HepG2 (cell line): ENCODE measurements at regions not wholly inside any gene's neighbourhood (a gene's known extent, or its start where the extent isn't known, plus 50 kb on each side); places are given as distances from the start of the nearest gene placed in this dataset.

Experiments
- ATAC-seq: fragments of 200-7000 bp; cut with Tn5 transposase; 3 replicates; pipeline ENCODE4 v1.9.1; 2020; ENCODE audit warnings: mild to moderate bottlenecking, moderate library complexity
- BruUV-seq: library from RNA; stranded (reverse); fragments of 400-500 nt; replicated peaks from 2 replicates; lab custom pipeline; 2021; lab: Mats Ljungman, UMichigan
- CTCF ChIA-PET: fragments of 300-600 bp; formaldehyde crosslinking; extraction: SDS; loops from one replicate; lab custom pipeline; 2021; ENCODE audit warnings: low total read pairs, inconsistent platforms, low intra/inter-chr PET ratio; lab: Yijun Ruan, JAX
- POLR2A ChIA-PET: fragments of 350-600 bp; sonication (Branson Sonifier 250); formaldehyde crosslinking; loops from one replicate; lab custom pipeline; 2020; ENCODE audit warnings: antibody characterized with exemption, inconsistent platforms; lab: Yijun Ruan, JAX
- DNase-seq: peaks from one replicate; pipeline ENCODE4 v3.0.0-alpha.2; 2015; ENCODE audit warnings: low spot score
- FAIRE-seq: peaks from 3 replicates; lab custom pipeline; 2011; peaks lifted over from hg19 to GRCh38; lab: Jason Lieb, UNC
- H2AFZ ChIP-seq: one replicate; pipeline ENCODE4 v1.6.1; 2011; ENCODE audit warnings: low read length, inconsistent platforms
- H3K27ac ChIP-seq: fragments of 300-600 bp; 3 replicates; pipeline ENCODE4 v1.8.0; 2011; ENCODE audit warnings: mixed run types, mild to moderate bottlenecking, mixed read lengths, low read length, inconsistent platforms; ENCODE audit not compliant: insufficient read depth; ENCODE audit errors: extremely low read length
- H3K27me3 ChIP-seq, 2 experiments: fragments of 200-600 bp in 1 of 2; 2 replicates in 1 of 2; 3 replicates in 1 of 2; pipeline versions ENCODE4 v1.6.0 to v1.8.0; 2011; ENCODE audit warnings: low read length in 2 of 2, mild to moderate bottlenecking in 2 of 2, moderate library complexity in 2 of 2, inconsistent platforms in 1 of 2; ENCODE audit not compliant: insufficient read depth in 2 of 2, control insufficient read depth in 1 of 2
- H3K36me3 ChIP-seq, 2 experiments: fragments of 200-600 bp in 1 of 2; replicated peaks in 1 of 2; 2 replicates in 1 of 2; 3 replicates in 1 of 2; pipeline versions ENCODE4 v1.5.1 to v1.8.0; 2011; ENCODE audit warnings: low read length in 2 of 2, inconsistent platforms in 1 of 2; ENCODE audit not compliant: insufficient read depth in 2 of 2, control insufficient read depth in 1 of 2
- H3K4me1 ChIP-seq: 2 replicates; pipeline ENCODE4 v1.5.1; 2012; ENCODE audit warnings: low read length, inconsistent platforms; ENCODE audit not compliant: insufficient read depth
- H3K4me2 ChIP-seq: 2 replicates; pipeline ENCODE4 v1.6.0; 2011; ENCODE audit warnings: low read depth, low read length, inconsistent platforms
- H3K4me3 ChIP-seq, 3 experiments: fragments of 200-600 bp in 1 of 3; sonication (generic), shearing (Covaris generic) in 1 of 3; replicated peaks in 1 of 3; 2 replicates each; pipeline ENCODE4 v1.5.1; 2011 to 2016; ENCODE audit warnings: low read length in 3 of 3, inconsistent platforms in 2 of 3, low read depth in 2 of 3, mild to moderate bottlenecking in 2 of 3, control low read depth in 1 of 3, mixed read lengths in 1 of 3; ENCODE audit not compliant: insufficient read depth in 1 of 3
- H3K79me2 ChIP-seq: one replicate; pipeline ENCODE4 v1.6.1; 2011; ENCODE audit warnings: low read length, inconsistent platforms; ENCODE audit not compliant: insufficient read depth
- H3K9ac ChIP-seq: 2 replicates; pipeline ENCODE4 v1.6.0; 2011; ENCODE audit warnings: mild to moderate bottlenecking, low read depth, low read length, inconsistent platforms; ENCODE audit not compliant: insufficient read depth
- H3K9me3 ChIP-seq: 2 replicates; pipeline ENCODE4 v1.5.1; 2012; ENCODE audit warnings: mild to moderate bottlenecking, low read length
- H4K20me1 ChIP-seq: 2 replicates; pipeline ENCODE4 v1.6.0; 2011; ENCODE audit warnings: inconsistent platforms, mild to moderate bottlenecking, low read length, moderate library complexity; ENCODE audit not compliant: insufficient read depth
- HDAC2 ChIP-seq: sonication (generic); formaldehyde crosslinking; IDR thresholded peaks from 2 replicates; pipeline ENCODE4 v1.4.0; 2020; ENCODE audit warnings: missing genetic modification reagents
- HDAC6 ChIP-seq: fragments of 200-600 bp; sonication (generic); IDR thresholded peaks from 2 replicates; pipeline ENCODE4 v1.7.0; 2017; ENCODE audit warnings: mild to moderate bottlenecking, antibody characterized with exemption, low read length, low read depth
- KDM5A ChIP-seq: fragments of 200-600 bp; sonication (generic); IDR thresholded peaks from 2 replicates; pipeline ENCODE4 v1.7.0; 2018; ENCODE audit warnings: antibody characterized with exemption, mild to moderate bottlenecking, low read length, borderline replicate concordance
- MED1 ChIP-seq: sonication (generic); formaldehyde crosslinking; IDR thresholded peaks from 2 replicates; pipeline ENCODE4 v1.4.0; 2020; ENCODE audit warnings: missing genetic modification reagents
- POGZ ChIP-seq: sonication (generic); formaldehyde crosslinking; IDR thresholded peaks from 2 replicates; pipeline ENCODE4 v1.4.0; 2020; ENCODE audit warnings: mild to moderate bottlenecking, missing genetic modification reagents
- RNF2 ChIP-seq: fragments of 450-650 bp; conservative IDR thresholded peaks from 2 replicates; pipeline ENCODE4 v1.6.1; 2016; ENCODE audit warnings: low read depth
- ZNF543 ChIP-seq: sonication (generic); formaldehyde crosslinking; IDR thresholded peaks from 2 replicates; pipeline ENCODE4 v1.4.0; 2020; ENCODE audit warnings: mild to moderate bottlenecking, missing genetic modification reagents
- ZNF569 ChIP-seq: sonication (generic); formaldehyde crosslinking; IDR thresholded peaks from 2 replicates; pipeline ENCODE4 v1.5.0; 2020; ENCODE audit warnings: mild to moderate bottlenecking, missing genetic modification reagents, moderate library complexity, borderline replicate concordance
- ZNF678 ChIP-seq: sonication (generic); formaldehyde crosslinking; IDR thresholded peaks from 2 replicates; pipeline ENCODE4 v1.4.0; 2020; ENCODE audit warnings: mild to moderate bottlenecking, missing genetic modification reagents
- ZNF747 ChIP-seq: sonication (generic); formaldehyde crosslinking; IDR thresholded peaks from 2 replicates; pipeline ENCODE4 v1.8.1; 2023; ENCODE audit warnings: missing genetic modification reagents, mild to moderate bottlenecking, borderline replicate concordance
- ZNF841 ChIP-seq: sonication (generic); formaldehyde crosslinking; IDR thresholded peaks from 2 replicates; pipeline ENCODE4 v1.8.1; 2023; ENCODE audit warnings: missing genetic modification reagents, borderline replicate concordance
- in situ Hi-C: cut with HindIII; loops from 2 replicates; pipeline ENCODE4 v1.10.0; 2017; ENCODE audit warnings: low pct_unique_long_range_greater_than_20kb; ENCODE audit not compliant: extremely low pct_ligation_motif_present
- intact Hi-C: fragments of 100-400 bp; cut with micrococcal nuclease; formaldehyde crosslinking; loops from one replicate; pipeline ENCODE4 v1.10.0; 2022; ENCODE audit not compliant: unreplicated experiment
- TF ChIP-seq, protein P1 (sequence below): sonication (generic); formaldehyde crosslinking; IDR thresholded peaks from 2 replicates; pipeline ENCODE4 v1.8.0; 2022; ENCODE audit warnings: mild to moderate bottlenecking, missing genetic modification reagents
- TF ChIP-seq, protein P2 (sequence below): IDR thresholded peaks from 2 replicates; pipeline ENCODE4 v1.6.1; 2016
- TF ChIP-seq, protein P3 (sequence below): sonication (generic); formaldehyde crosslinking; IDR thresholded peaks from 2 replicates; pipeline ENCODE4 v1.8.1; 2023; ENCODE audit warnings: mild to moderate bottlenecking, inconsistent platforms, moderate library complexity, missing genetic modification reagents, borderline replicate concordance
- TF ChIP-seq, protein P4 (sequence below): sonication (generic); formaldehyde crosslinking; IDR thresholded peaks from 2 replicates; pipeline ENCODE4 v1.4.0; 2020; ENCODE audit warnings: missing genetic modification reagents

DNA sequence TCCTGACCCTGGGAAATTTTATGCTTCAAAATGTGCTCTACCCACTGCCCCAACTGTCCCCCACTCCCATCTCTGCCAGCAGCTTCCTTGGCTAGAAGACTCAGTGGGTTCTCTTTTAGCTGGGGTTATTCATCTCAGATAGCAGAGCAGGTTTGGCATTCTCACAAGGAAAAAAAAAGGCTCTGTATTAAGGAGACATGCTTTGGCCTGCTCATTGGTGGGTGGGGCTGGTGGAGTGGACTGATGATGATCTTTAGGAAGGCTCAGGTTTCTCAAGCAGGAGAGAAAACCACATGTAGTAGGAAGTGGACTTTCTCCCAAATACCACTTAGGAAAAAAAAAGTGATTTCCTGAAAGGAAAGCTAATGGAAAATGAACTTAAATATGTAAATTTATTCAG, 279.2 kb upstream of the ZNF462 start:
- in situ Hi-C loops (no loop called here), intact Hi-C loops (no loop called here)
- Histone ChIP-seq H3K36me3 (no peaks in the 10 kb centered on the region), H2AFZ (no peak overlapping the region), H3K79me2 (no peaks in the 10 kb centered on the region), H3K4me2 (no peak overlapping the region), H3K9me3 (no peaks in the 10 kb centered on the region), H3K4me3 (no peak overlapping the region), H3K9ac (no peak overlapping the region), H3K27me3 (no peaks in the 10 kb centered on the region), H3K27ac (no peak overlapping the region), H3K4me1 (no peaks in the 10 kb centered on the region), H4K20me1 (no peaks in the 10 kb centered on the region)
- ChIA-PET CTCF (no interaction called here), POLR2A (no interaction called here)
- FAIRE-seq (no peak), DNase-seq (no peak), ATAC-seq (no peak)
- BruUV-seq: no TSS peak
- TF ChIP-seq POGZ (CRISPR knock-in tag) (no peak), ZNF678 (CRISPR knock-in tag) (no peak), HDAC6 (no peak), ZNF543 (CRISPR knock-in tag) (no peak), KDM5A (no peak), ZNF569 (no peak), ZNF747 (CRISPR knock-in tag) (no peak), MED1 (CRISPR knock-in tag) (no peak), ZNF841 (CRISPR knock-in tag) (no peak), RNF2 (no peak), HDAC2 (CRISPR knock-in tag) (no peak)
- TF ChIP-seq, protein P1, sequence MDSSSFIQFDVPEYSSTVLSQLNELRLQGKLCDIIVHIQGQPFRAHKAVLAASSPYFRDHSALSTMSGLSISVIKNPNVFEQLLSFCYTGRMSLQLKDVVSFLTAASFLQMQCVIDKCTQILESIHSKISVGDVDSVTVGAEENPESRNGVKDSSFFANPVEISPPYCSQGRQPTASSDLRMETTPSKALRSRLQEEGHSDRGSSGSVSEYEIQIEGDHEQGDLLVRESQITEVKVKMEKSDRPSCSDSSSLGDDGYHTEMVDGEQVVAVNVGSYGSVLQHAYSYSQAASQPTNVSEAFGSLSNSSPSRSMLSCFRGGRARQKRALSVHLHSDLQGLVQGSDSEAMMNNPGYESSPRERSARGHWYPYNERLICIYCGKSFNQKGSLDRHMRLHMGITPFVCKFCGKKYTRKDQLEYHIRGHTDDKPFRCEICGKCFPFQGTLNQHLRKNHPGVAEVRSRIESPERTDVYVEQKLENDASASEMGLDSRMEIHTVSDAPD (CRISPR knock-in tag): no peak
- TF ChIP-seq, protein P2, sequence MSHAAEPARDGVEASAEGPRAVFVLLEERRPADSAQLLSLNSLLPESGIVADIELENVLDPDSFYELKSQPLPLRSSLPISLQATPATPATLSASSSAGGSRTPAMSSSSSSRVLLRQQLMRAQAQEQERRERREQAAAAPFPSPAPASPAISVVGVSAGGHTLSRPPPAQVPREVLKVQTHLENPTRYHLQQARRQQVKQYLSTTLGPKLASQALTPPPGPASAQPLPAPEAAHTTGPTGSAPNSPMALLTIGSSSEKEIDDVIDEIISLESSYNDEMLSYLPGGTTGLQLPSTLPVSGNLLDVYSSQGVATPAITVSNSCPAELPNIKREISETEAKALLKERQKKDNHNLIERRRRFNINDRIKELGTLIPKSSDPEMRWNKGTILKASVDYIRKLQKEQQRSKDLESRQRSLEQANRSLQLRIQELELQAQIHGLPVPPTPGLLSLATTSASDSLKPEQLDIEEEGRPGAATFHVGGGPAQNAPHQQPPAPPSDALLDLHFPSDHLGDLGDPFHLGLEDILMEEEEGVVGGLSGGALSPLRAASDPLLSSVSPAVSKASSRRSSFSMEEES (CRISPR knock-in tag): no peak
- TF ChIP-seq, protein P3, sequence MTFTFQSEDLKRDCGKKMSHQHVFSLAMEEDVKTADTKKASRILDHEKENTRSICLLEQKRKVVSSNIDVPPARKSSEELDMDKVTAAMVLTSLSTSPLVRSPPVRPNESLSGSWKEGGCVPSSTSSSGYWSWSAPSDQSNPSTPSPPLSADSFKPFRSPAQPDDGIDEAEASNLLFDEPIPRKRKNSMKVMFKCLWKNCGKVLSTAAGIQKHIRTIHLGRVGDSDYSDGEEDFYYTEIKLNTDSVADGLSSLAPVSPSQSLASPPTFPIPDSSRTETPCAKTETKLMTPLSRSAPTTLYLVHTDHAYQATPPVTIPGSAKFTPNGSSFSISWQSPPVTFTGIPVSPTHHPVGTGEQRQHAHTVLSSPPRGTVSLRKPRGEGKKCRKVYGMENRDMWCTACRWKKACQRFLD (CRISPR knock-in tag): no peak
- TF ChIP-seq, protein P4, sequence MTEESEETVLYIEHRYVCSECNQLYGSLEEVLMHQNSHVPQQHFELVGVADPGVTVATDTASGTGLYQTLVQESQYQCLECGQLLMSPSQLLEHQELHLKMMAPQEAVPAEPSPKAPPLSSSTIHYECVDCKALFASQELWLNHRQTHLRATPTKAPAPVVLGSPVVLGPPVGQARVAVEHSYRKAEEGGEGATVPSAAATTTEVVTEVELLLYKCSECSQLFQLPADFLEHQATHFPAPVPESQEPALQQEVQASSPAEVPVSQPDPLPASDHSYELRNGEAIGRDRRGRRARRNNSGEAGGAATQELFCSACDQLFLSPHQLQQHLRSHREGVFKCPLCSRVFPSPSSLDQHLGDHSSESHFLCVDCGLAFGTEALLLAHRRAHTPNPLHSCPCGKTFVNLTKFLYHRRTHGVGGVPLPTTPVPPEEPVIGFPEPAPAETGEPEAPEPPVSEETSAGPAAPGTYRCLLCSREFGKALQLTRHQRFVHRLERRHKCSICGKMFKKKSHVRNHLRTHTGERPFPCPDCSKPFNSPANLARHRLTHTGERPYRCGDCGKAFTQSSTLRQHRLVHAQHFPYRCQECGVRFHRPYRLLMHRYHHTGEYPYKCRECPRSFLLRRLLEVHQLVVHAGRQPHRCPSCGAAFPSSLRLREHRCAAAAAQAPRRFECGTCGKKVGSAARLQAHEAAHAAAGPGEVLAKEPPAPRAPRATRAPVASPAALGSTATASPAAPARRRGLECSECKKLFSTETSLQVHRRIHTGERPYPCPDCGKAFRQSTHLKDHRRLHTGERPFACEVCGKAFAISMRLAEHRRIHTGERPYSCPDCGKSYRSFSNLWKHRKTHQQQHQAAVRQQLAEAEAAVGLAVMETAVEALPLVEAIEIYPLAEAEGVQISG (CRISPR knock-in tag): no peak
